ENCODE measurements at regions not wholly inside any gene's neighbourhood (a gene's known extent, or its start where the extent isn't known, plus 50 kb on each side); places are given as distances from the start of the nearest gene placed in this dataset.

DNA sequence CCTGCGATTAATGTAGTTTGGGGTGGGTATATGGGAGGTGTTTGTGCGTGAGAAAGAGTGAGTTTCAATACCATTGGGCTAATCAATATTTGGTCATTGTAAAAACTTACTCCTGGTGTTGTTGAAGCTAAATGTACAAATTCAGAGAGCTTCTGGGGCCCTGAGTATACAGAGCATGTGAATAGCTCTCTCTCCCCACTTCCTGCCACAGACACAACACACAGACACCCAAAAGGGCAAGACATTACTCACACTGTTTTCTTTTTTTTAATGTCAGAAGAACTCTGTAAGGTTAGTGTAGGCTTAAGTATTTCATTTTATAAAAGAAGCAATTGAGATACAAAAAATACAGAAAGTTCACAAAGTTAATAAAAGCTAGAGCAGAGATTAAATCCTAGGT, 151.3 kb upstream of the KCNIP4 start:
- Histone ChIP-seq H3K4me1 (ENCODE audit: insufficient read depth, low read length) (no peaks in the 10 kb centered on the region), H3K27me3 (ENCODE audit: insufficient read depth, low read length) (no peaks in the 10 kb centered on the region), H3K9me3 (ENCODE audit: insufficient read depth, low read depth, low read length) (no peaks in the 10 kb centered on the region), H3K36me3 (ENCODE audit: insufficient read depth, low read depth, low read length) (no peaks in the 10 kb centered on the region), H3K9ac (ENCODE audit: low read depth, low read length) (no peak overlapping the region), H3K4me3 (ENCODE audit: low read length) (no peak overlapping the region), H3K27ac (ENCODE audit: low read length) (no peak overlapping the region)

DNA sequence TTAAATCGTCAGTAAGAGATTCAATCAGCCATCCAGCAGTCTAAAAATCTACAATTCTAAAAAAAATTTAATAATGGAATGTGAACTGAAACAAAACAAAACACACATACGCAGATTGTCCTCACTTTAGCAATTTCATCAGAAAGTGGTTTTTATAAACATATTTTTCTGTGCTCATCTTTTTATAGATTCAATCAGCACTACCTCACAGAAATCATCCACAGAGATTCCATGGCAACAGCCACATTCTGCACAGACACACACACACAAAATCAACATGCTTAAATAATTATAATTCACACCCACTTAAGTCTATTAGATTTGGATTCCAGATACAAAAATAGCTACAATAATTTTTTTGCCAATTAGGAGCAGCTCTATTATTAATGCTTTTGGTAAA, 149.0 kb upstream of the KCNIP4 start:
- Histone ChIP-seq H3K27me3 (ENCODE audit: insufficient read depth, low read length) (no peaks in the 10 kb centered on the region), H3K36me3 (ENCODE audit: insufficient read depth, low read depth, low read length) (no peaks in the 10 kb centered on the region), H3K27ac (ENCODE audit: low read length) (no peak overlapping the region), H3K4me3 (ENCODE audit: low read length) (no peak overlapping the region), H3K9ac (ENCODE audit: low read depth, low read length) (no peak overlapping the region), H3K9me3 (ENCODE audit: insufficient read depth, low read depth, low read length) (no peaks in the 10 kb centered on the region), H3K4me1 (ENCODE audit: insufficient read depth, low read length) (no peaks in the 10 kb centered on the region)

DNA sequence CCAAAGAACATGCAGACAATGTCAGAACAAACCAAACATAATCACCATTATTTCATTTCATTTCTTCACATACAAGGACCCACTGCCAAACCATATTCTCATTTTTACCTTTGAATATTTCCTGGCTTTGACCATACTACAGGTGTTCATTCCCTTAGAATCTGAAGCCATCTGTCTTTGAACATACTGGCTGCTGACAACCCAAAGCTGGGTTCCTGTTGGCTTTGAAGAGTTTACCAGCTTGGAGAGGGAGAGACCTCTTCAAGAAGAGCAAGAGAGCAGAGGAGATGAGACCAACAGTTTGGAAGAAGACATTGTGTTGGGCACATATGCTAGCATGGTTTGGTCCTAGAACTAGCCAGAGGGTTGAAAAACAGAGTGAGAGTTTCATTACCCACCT, 145.6 kb upstream of the KCNIP4 start:
- Histone ChIP-seq H3K4me1 (ENCODE audit: insufficient read depth, low read length) (no peaks in the 10 kb centered on the region), H3K27ac (ENCODE audit: low read length) (no peak overlapping the region), H3K36me3 (ENCODE audit: insufficient read depth, low read depth, low read length) (no peaks in the 10 kb centered on the region), H3K4me3 (ENCODE audit: low read length) (no peak overlapping the region), H3K9me3 (ENCODE audit: insufficient read depth, low read depth, low read length) (no peaks in the 10 kb centered on the region), H3K9ac (ENCODE audit: low read depth, low read length) (no peak overlapping the region), H3K27me3 (ENCODE audit: insufficient read depth, low read length) (no peaks in the 10 kb centered on the region)

DNA sequence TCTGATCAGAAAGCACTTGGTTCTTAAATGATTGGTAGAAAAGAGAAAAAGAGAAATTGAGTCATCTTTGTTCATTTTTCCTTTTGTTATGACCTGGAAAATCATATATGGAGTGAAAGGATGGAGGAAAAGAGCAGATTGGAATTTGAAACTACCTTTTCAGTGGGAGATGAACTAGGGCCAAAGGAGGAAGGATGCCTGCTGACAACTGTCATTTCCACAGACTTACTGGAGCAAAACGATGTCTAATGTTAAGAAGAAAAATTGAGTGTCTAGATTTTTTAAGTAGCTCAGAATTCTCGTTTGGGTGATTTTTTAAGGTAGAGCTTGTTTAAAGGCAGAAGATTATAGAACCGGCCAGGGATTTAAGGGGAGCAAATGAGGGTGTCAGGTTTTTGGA, 144.6 kb upstream of the KCNIP4 start:
- Histone ChIP-seq H3K4me1 (ENCODE audit: insufficient read depth, low read length) (no peaks in the 10 kb centered on the region), H3K27me3 (ENCODE audit: insufficient read depth, low read length) (no peaks in the 10 kb centered on the region), H3K4me3 (ENCODE audit: low read length) (no peak overlapping the region), H3K27ac (ENCODE audit: low read length) (no peak overlapping the region), H3K9me3 (ENCODE audit: insufficient read depth, low read depth, low read length) (no peaks in the 10 kb centered on the region), H3K36me3 (ENCODE audit: insufficient read depth, low read depth, low read length) (no peaks in the 10 kb centered on the region), H3K9ac (ENCODE audit: low read depth, low read length) (no peak overlapping the region)

DNA sequence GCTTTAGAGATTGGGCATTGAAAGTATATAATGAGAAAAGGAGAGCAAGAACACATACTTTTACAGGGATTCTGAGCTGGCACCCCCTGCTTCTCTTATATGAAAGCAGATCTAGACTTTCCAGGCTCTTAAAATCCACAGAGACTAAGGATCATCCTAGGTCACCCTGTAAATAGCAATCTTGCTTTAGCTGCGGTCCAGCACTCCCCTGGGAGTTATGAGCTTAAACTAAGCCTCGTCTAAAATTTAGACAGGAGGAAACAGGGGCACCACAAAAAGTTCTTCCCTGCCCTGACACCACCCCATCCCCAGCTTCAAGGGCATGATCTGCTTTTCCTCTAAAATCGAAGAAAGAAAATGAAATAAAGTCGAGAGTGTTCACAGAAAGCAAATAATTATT, 143.3 kb upstream of the KCNIP4 start:
- H3K4me1 ChIP-seq (ENCODE audit: insufficient read depth, low read length): no peaks in the 10 kb centered on the region
- no peak overlapping the region for H3K4me3 ChIP-seq (ENCODE audit: low read length)
- H3K9me3 ChIP-seq (ENCODE audit: insufficient read depth, low read depth, low read length): peaks cover 5% of the 10 kb centered on the region; the same call in 1 of the 2 replicates
- H3K27ac ChIP-seq (ENCODE audit: low read length): no peak overlapping the region
- no peak overlapping the region for H3K9ac ChIP-seq (ENCODE audit: low read depth, low read length)
- no peaks in the 10 kb centered on the region for H3K36me3 ChIP-seq (ENCODE audit: insufficient read depth, low read depth, low read length)
- H3K27me3 ChIP-seq (ENCODE audit: insufficient read depth, low read length): no peaks in the 10 kb centered on the region

DNA sequence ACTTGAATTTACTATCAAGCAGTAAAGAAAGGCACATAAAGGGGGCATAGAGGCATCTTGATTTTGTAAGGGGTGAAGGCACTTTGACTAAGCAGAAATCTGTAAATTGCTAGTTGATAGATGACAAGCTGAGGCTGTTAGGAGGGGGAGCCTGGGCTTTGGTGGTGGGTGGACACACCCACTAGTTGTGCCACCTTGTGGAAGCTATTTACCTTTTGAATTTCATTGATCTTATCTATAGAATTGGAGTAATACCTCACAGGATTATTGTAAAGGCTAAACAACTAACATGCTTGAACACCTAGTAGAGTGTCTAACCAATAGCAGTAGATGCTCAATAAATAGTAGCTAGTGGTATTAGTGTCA, 142.8 kb upstream of the KCNIP4 start:
- Histone ChIP-seq H3K9ac (ENCODE audit: low read depth, low read length) (no peak overlapping the region), H3K36me3 (ENCODE audit: insufficient read depth, low read depth, low read length) (no peaks in the 10 kb centered on the region), H3K4me3 (ENCODE audit: low read length) (no peak overlapping the region), H3K9me3 (ENCODE audit: insufficient read depth, low read depth, low read length) (peaks cover 10% of the 10 kb centered on the region; the same call in 1 of the 2 replicates), H3K4me1 (ENCODE audit: insufficient read depth, low read length) (no peaks in the 10 kb centered on the region), H3K27me3 (ENCODE audit: insufficient read depth, low read length) (no peaks in the 10 kb centered on the region), H3K27ac (ENCODE audit: low read length) (no peak overlapping the region)

DNA sequence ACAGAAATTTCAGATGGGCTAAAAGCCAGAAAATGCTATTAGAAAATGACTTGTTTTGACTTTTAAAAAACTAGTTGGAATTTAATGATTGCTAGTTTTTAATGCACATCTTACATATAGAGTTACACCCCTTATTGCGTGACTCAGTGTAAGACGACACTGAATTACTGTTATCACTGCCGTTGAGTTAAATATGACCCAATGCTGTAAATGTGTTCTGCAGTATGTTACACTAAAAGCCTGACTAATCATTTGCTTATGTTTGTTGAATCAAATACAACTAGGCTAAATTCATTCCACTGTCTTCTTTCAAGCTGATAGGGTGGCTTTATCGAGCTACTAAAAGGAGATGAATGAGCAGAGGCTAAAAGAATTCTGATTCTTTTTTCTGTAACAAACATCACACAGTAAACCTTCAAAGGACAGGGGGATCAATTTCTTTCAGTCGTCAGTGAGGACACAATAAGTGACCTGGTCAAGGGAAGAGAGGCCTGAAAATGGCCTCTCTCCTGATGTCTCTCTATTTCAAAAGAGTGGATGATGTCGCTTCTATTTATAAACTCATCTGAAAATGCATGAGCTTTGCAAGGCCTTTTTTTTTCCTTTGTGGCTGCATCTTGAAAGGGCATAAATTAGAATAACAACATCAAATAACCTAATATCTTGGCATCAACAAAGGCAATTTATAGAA, 142.2 kb upstream of the KCNIP4 start:
- Histone ChIP-seq H3K4me1 (ENCODE audit: insufficient read depth, low read length) (no peaks in the 10 kb centered on the region), H3K9me3 (ENCODE audit: insufficient read depth, low read depth, low read length) (peaks cover 14% of the 10 kb centered on the region), H3K27me3 (ENCODE audit: insufficient read depth, low read length) (no peaks in the 10 kb centered on the region), H3K27ac (ENCODE audit: low read length) (no peak overlapping the region), H3K9ac (ENCODE audit: low read depth, low read length) (no peak overlapping the region), H3K36me3 (ENCODE audit: insufficient read depth, low read depth, low read length) (no peaks in the 10 kb centered on the region), H3K4me3 (ENCODE audit: low read length) (no peak overlapping the region)

DNA sequence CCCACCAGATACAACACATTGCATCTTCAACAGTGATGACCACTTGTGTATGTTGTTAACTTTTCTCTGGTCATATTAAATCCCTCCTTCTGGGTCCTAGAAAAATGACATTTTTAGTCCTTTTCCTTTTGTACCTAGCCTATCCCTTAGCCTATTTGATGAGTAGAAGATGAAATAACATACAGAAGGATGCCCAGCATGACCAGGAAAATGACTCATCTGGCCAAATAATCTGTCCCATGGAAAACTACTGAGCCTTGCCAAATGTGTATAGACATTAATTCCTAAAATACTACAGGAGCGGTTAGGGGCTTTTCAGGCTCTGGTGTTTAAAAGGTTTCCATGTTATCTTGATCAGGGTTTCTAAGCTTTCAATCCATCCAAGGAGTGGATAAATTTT, 129.0 kb upstream of the KCNIP4 start:
- H3K9ac ChIP-seq (ENCODE audit: low read depth, low read length): no peak overlapping the region
- H3K9me3 ChIP-seq (ENCODE audit: insufficient read depth, low read depth, low read length): peaks cover 14% of the 10 kb centered on the region
- H3K4me1 ChIP-seq (ENCODE audit: insufficient read depth, low read length): no peaks in the 10 kb centered on the region
- no peak overlapping the region for H3K27ac ChIP-seq (ENCODE audit: low read length)
- H3K36me3 ChIP-seq (ENCODE audit: insufficient read depth, low read depth, low read length): no peaks in the 10 kb centered on the region
- H3K4me3 ChIP-seq (ENCODE audit: low read length): no peak overlapping the region
- no peaks in the 10 kb centered on the region for H3K27me3 ChIP-seq (ENCODE audit: insufficient read depth, low read length)

DNA sequence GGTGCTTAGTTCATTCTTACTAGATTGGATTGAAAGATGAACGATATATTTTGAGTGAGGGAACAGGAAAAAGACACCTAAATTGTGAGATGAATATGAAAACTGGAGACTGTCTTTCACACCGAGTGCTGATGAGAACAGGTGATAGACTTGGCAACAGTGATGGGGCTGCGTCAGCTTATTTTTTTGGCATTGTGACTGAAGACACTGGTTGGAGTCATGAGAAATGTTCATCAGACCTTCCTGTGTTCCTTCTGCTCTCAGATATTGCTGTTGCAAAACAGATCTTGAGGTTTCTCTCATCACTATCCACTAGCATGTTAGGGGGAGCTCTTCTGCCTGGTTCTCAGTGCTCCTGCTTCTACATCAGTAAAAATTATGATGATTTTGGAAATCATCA, 124.2 kb upstream of the KCNIP4 start:
- H3K9ac ChIP-seq (ENCODE audit: low read depth, low read length): no peak overlapping the region
- H3K27ac ChIP-seq (ENCODE audit: low read length): no peak overlapping the region
- no peaks in the 10 kb centered on the region for H3K4me1 ChIP-seq (ENCODE audit: insufficient read depth, low read length)
- H3K4me3 ChIP-seq (ENCODE audit: low read length): no peak overlapping the region
- no peaks in the 10 kb centered on the region for H3K27me3 ChIP-seq (ENCODE audit: insufficient read depth, low read length)
- H3K9me3 ChIP-seq (ENCODE audit: insufficient read depth, low read depth, low read length): peaks cover 14% of the 10 kb centered on the region
- no peaks in the 10 kb centered on the region for H3K36me3 ChIP-seq (ENCODE audit: insufficient read depth, low read depth, low read length)

DNA sequence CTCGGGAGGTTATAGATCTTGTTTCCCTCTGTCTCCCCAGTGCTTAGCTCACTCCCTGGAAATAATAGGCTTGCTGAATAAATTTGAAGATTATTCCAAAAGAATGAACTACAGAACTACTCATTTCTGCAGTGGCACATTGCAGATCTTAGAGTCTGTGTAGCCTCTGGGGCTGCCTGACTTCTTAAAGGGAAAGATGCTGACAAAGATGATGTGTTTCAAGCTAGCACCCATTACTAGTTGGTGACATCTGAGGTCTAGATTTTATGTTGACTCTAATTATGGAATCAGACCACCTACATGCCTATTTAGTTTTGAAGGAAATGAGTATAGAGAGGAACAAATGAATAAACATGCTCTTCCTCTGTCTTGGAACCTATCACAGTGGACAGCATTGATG, 123.7 kb upstream of the KCNIP4 start:
- Histone ChIP-seq H3K4me1 (ENCODE audit: insufficient read depth, low read length) (no peaks in the 10 kb centered on the region), H3K9me3 (ENCODE audit: insufficient read depth, low read depth, low read length) (peaks cover 14% of the 10 kb centered on the region), H3K36me3 (ENCODE audit: insufficient read depth, low read depth, low read length) (no peaks in the 10 kb centered on the region), H3K27me3 (ENCODE audit: insufficient read depth, low read length) (no peaks in the 10 kb centered on the region), H3K4me3 (ENCODE audit: low read length) (no peak overlapping the region), H3K9ac (ENCODE audit: low read depth, low read length) (no peak overlapping the region), H3K27ac (ENCODE audit: low read length) (no peak overlapping the region)

DNA sequence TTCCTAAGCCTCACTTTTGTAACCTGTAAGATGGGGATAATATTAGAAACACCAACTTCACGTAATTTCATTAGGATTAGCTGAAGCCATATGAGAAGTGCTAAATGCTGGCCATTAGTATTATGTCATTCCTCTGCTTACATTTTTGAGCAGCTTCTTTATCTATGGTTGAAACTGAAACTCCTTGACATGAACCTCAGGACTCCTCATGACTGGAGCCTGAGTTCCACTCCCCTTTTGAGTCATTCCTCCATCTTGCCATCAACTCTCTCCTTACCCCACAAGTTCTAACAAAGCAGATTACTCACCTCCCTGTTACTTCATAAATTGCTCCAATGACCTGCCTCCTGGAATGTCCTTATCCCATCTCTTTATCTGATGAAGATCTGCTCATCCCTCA, 123.2 kb upstream of the KCNIP4 start:
- H3K27ac ChIP-seq (ENCODE audit: low read length): no peak overlapping the region
- no peaks in the 10 kb centered on the region for H3K4me1 ChIP-seq (ENCODE audit: insufficient read depth, low read length)
- H3K27me3 ChIP-seq (ENCODE audit: insufficient read depth, low read length): no peaks in the 10 kb centered on the region
- no peak overlapping the region for H3K4me3 ChIP-seq (ENCODE audit: low read length)
- H3K9me3 ChIP-seq (ENCODE audit: insufficient read depth, low read depth, low read length): peaks cover 14% of the 10 kb centered on the region
- no peak overlapping the region for H3K9ac ChIP-seq (ENCODE audit: low read depth, low read length)
- no peaks in the 10 kb centered on the region for H3K36me3 ChIP-seq (ENCODE audit: insufficient read depth, low read depth, low read length)

DNA sequence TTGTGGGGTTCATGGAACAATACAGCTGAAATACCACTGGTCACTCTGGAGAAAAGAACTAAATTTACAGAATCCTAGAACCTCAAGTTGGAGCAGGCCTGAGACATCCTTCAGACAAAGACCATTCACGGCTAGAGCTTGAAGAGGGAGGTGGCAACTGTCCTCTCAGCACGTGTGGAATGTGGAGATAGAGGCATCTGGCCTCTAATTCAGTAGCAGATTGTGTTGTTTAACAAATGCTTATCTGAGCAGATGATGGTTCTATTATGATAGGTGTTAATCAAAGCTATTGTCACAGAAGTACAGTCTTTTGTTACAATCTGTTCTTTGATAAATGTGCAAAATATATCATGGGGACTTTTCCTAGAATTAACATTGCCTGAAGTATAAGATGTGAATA, 121.7 kb upstream of the KCNIP4 start:
- H3K9ac ChIP-seq (ENCODE audit: low read depth, low read length): no peak overlapping the region
- no peaks in the 10 kb centered on the region for H3K36me3 ChIP-seq (ENCODE audit: insufficient read depth, low read depth, low read length)
- H3K27me3 ChIP-seq (ENCODE audit: insufficient read depth, low read length): no peaks in the 10 kb centered on the region
- H3K27ac ChIP-seq (ENCODE audit: low read length): no peak overlapping the region
- no peaks in the 10 kb centered on the region for H3K4me1 ChIP-seq (ENCODE audit: insufficient read depth, low read length)
- H3K4me3 ChIP-seq (ENCODE audit: low read length): no peak overlapping the region
- peaks cover 10% of the 10 kb centered on the region for H3K9me3 ChIP-seq (ENCODE audit: insufficient read depth, low read depth, low read length)
